Sciatic nerve (tissue), 2 donors: ENCODE measurements at regions not wholly inside any gene's neighbourhood (a gene's known extent, or its start where the extent isn't known, plus 50 kb on each side); places are given as distances from the start of the nearest gene placed in this dataset.
A peak's percentile ranks its signal among the peaks of the same experiment; 100 is the strongest.

ENCODE experiments used
- ATAC-seq: fragments of 200-7000 bp; cut with Tn5 transposase; one replicate; pipeline ENCODE4 v1.9.1; 2020; ENCODE audit warnings: mild to moderate bottlenecking, moderate library complexity
- DNase-seq: peaks from one replicate; pipeline ENCODE4 v3.0.0-alpha.2; 2020; ENCODE audit warnings: low spot score
- intact Hi-C: fragments of 100-400 bp; cut with DNase I; formaldehyde crosslinking; loops from one replicate; pipeline ENCODE4 v1.14.2; 2022
- donor health status: DM: no; HTN: no; CAD: no.
- donor health status: DM: no; HTN: no; CAD: no.

DNA sequence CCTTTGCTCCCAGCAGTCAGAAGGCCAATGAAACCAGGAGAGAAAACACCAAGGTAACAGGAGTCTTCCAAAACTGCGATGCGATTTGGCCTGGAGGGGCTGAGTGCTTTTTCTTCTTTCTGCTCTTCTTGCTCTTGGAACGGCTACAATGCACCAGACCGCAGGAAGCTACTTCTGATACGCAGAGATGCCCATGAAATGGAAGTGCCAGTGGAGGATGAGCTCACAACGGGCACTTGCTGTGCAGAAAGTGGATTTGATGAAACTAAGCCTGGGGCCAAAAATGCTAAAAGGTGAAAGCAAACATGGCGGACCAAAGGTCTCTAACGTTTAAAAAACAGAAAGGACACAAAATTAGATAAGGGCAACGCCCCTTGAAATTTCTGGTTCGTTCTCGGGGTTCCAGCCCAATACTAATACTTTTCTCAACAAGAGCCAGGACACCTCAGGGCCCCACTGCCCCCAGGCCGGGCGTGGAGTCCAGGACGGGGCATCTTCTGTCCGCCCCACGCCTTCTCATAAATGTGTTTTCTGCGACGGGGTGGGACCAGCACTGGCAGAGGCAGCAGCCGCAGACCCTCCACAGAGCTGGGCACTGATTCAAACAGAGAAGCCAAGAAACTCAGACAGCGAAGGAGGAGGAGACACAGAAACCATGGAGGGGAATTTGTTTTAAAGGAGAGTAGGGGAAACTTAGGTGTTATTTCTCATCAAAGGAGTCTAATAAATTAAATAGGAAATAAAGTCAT is 101.3 kb downstream of the CRYAA start:
- no peak for ATAC-seq
- intact Hi-C loops = no loop called here
- DNase-seq = no peak

DNA sequence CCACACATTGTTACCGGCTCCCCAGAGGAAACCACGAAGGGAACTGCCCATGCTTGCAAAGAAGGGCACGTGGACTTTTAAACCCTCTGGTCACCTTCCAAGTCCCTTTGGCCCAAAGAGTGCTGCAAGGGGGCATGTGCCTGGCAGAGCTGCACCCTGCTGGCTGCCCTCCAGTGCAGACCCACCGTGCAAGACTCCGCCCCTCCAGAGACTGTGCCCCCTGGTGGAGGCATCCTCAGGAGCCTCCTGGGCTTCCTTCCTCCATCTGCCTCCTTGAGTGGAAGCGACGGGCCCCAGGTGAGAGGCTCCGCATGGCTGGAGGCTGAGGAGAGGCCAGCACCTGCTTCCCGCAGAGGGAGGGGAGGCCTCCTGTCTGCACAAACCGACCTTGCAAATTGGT is 100.6 kb downstream of the CRYAA start:
- ATAC-seq = no peak
- intact Hi-C loops = no loop called here
- no peak for DNase-seq

GRCh38 chr21:43268804-43269186 is 100.0 kb downstream of the CRYAA start:
- DNase-seq = no peak
- intact Hi-C loops = no loop called here
- ATAC-seq = no peak

GRCh38 chr21:43268086-43268803 is 99.4 kb downstream of the CRYAA start:
- intact Hi-C loops = no loop called here
- no peak for ATAC-seq
- DNase-seq = no peak

DNA sequence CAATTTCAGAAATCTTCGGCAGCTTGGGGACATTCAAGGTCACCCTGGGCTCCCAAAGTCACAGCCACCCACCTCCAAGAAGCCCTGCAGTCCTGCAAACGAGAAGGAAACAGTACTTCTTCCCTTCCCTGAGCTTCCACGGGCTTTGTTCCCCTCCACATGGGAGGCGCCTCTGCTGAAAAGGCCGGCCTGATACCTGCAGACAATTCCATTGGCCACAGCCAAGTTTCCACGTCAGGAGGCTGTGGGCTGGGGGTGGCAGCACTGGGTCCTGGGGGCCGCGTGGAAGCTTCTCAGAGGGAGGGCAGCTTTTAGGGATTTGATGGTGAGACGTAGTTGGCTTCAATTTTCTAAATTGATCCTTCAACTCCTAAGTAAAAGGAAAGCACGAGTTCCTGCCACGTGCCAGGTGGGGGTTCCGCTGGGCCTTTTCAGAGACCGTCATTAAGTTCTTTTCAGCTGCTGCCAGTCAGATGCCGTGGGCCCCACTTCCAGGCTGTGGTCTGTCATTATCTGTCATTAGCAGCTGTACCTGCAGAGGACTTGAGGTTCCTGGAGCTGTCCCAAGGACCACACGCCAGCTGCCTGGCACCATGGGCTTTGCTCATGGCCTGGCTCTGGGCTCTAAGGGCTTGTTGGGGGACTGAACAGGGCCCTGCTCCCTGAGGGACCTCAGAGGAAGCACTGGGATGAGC is 98.7 kb downstream of the CRYAA start:
- intact Hi-C loops = no loop called here
- ATAC-seq (no peak), DNase-seq (no peak)

GRCh38 chr21:43266534-43266933 is 97.7 kb downstream of the CRYAA start:
- ATAC-seq (peak; percentile 69), DNase-seq (no peak)
- intact Hi-C loops = no loop called here

DNA sequence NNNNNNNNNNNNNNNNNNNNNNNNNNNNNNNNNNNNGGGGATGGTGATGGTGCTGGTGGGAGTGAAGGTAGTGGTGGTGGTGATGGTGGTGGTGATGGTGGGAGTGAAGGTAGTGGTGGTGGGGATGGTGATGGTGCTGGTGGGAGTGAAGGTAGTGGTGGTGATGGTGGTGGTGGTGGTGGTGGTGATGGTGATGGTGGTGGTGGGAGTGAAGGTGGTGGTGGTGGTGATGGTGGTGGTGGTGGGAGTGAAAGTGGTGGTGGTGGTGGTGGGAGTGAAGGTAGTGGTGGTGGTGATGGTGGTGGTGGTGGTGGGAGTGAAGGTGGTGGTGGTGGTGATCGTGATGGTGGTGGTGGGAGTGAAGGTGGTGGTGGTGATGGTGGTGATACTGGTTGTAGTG is 93.6 kb downstream of the CRYAA start:
- DNase-seq (no peak), ATAC-seq (peak; percentile 78)
- intact Hi-C loops = no loop called here
